SK-N-MC (cell line): ENCODE measurements at regions not wholly inside any gene's neighbourhood (a gene's known extent, or its start where the extent isn't known, plus 50 kb on each side); places are given as distances from the start of the nearest gene placed in this dataset.

Source experiments
- EZH2 ChIP-seq: fragments of 200-600 bp; sonication (generic); IDR thresholded peaks from one replicate; pipeline ENCODE4 v1.6.1; 2017; ENCODE audit warnings: antibody characterized with exemption
- POLR2AphosphoS5 ChIP-seq: IDR thresholded peaks from 2 replicates; pipeline ENCODE4 v1.6.1; 2012; ENCODE audit warnings: mild to moderate bottlenecking, low read depth, low read length, borderline replicate concordance

DNA sequence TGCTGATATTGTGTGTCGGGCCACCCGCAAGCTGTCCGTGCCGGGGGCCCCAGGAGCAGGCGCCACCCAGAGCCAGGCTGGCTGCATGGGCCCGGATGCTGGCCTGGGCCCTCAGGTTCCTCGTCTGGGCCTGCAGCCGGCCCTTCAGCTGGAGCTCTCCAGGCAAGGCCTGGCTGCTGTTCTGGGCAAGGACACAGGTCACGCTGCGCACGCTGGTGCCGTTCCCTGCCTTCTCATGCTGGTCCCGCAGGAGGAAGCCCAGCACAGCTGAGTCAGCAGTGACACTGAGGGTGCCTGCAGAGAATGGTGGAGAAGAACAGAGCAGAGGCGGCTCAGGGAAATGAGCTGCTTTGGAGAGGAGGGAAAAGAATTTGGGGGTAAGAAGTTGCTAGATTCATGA, 79.9 kb downstream of the RMI2 start:
- TF ChIP-seq EZH2 (no peak), POLR2AphosphoS5 (no peak)
